ENCODE measurements at regions not wholly inside any gene's neighbourhood (a gene's known extent, or its start where the extent isn't known, plus 50 kb on each side); places are given as distances from the start of the nearest gene placed in this dataset.
"Not testable (repeated sequence)": the region's sequence is repeated elsewhere in the genome, so short reads cannot be mapped to it uniquely, and the experiment has no call there.

- TF ChIP-seq CTCF (conservative IDR thresholded peaks at IDR 0.05; ENCODE audit: low read depth, low read length), result no peak
- DNase-seq (ENCODE audit: low read depth), result no peak
Measured at GRCh38 chr1:83123019-83123418, 875.9 kb downstream of the TTLL7 start.

DNA sequence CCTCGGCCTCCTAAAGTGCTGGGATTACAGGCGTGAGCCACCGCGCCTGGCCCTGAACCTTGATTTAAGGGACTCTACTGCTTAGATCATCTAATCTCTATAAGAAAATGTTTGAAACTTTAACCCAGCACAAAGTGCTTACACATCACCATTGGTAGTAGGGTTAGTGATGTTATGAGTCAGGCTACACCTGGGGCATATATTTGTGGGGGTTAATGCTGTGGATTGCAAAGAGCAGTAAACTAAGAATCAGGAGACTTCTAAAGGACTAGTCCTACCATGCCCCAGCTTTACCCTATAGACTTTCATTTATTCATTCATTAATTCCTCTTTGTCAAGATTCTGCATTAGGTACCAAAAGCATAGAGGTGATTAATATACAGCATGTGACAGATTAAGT lies 880.5 kb downstream of the TTLL7 start:
- TF ChIP-seq CTCF (conservative IDR thresholded peaks at IDR 0.05; ENCODE audit: low read depth, low read length), result no peak
- H3K4me3 ChIP-seq (ENCODE audit: low read depth, low read length), result no peak overlapping the region
- DNase-seq (ENCODE audit: low read depth), result no peak

More at GRCh38 chr1:83123019-83123418, 875.9 kb downstream of the TTLL7 start:
- no peak overlapping the region for H3K4me3 ChIP-seq (ENCODE audit: low read depth, low read length)

GRCh38 chr1:83117030-83117429 lies 881.9 kb downstream of the TTLL7 start:
- not testable (repeated sequence) for H3K4me3 ChIP-seq (ENCODE audit: low read depth, low read length); DNase-seq (ENCODE audit: low read depth)

- no peak for TF ChIP-seq CTCF (conservative IDR thresholded peaks at IDR 0.05; ENCODE audit: low read depth, low read length)
- DNase-seq (ENCODE audit: low read depth), result no peak
- no peak overlapping the region for H3K4me3 ChIP-seq (ENCODE audit: low read depth, low read length)
Measured at GRCh38 chr1:83115785-83116184, 883.1 kb downstream of the TTLL7 start.

DNA sequence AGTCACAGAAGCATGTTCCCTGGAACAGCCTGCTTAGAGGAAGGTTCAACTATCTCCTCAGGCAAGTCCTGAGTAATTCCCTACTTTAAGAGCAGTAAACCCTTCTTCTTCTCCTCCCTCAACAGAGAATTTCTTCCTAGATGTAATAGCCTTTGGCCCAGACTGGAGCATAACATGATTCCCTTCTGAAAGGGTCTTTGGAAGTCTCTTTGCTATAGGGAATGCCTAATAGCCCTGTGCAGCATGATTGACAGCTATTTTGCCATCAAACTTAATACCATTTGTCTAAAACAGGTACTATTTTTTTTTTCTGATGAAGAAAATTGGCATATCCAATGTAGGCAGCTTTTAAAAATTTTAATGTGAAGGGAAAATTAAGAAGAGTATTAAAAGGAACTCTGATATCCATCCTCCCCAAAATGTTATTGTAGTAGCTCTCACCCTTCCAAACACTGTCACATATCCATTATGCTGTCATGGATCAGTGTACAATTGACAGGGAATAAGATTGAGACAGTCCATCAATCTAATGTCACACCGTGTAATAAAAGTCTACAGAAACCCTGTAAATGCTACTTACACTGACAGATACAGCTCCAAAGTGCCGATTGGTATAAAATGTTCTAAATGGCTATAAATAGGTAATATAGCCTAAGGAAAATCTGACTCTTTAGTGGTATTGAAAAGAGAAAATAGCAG lies 884.6 kb downstream of the TTLL7 start:
- no peak for TF ChIP-seq CTCF (conservative IDR thresholded peaks at IDR 0.05; ENCODE audit: low read depth, low read length)
- DNase-seq (ENCODE audit: low read depth), result no peak
- no peak overlapping the region for H3K4me3 ChIP-seq (ENCODE audit: low read depth, low read length)

DNA sequence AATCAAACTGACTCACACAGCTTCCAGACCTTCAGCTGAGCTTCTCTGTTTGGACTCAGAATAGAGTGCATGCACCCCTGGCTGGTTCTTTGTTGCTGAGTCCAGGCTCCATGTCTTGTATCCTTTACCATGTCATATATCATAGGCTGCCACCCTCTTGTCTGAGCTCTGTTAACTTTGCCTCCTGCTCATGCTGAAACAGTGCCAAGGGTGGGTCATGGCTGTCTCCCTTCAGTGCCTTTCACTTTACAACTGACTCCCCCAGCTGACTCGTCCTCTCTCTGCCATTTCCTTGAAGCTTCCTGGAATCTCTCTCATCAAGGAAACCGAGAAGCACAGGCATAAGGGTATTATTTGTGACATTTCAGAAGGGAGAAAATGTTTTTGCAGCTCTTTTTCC lies 885.3 kb downstream of the TTLL7 start:
- no peak overlapping the region for H3K4me3 ChIP-seq (ENCODE audit: low read depth, low read length)
- no peak for TF ChIP-seq CTCF (conservative IDR thresholded peaks at IDR 0.05; ENCODE audit: low read depth, low read length)
- DNase-seq (ENCODE audit: low read depth), result no peak

- no peak overlapping the region for H3K4me3 ChIP-seq (ENCODE audit: low read depth, low read length)
- no peak for DNase-seq (ENCODE audit: low read depth)
- TF ChIP-seq CTCF (conservative IDR thresholded peaks at IDR 0.05; ENCODE audit: low read depth, low read length), result no peak
Measured at GRCh38 chr1:83112248-83112885, 886.6 kb downstream of the TTLL7 start.

Measured in epithelial cell of proximal tubule (primary cell).